HepG2 (cell line): ENCODE measurements at regions not wholly inside any gene's neighbourhood (a gene's known extent, or its start where the extent isn't known, plus 50 kb on each side); places are given as distances from the start of the nearest gene placed in this dataset.

Source experiments
- BCL6 ChIP-seq: IDR thresholded peaks from 2 replicates; pipeline ENCODE4 v1.6.1; 2016; ENCODE audit warnings: missing genetic modification reagents, missing compliant biosample characterization
- EP300 ChIP-seq, 3 experiments: sonication (generic) in 1 of 3; formaldehyde crosslinking in 1 of 3; IDR thresholded peaks; 2 replicates each; pipeline versions ENCODE4 v1.5.1 to v1.6.1; 2011 to 2020; ENCODE audit warnings: low read depth in 2 of 3, low read length in 2 of 3, borderline replicate concordance in 1 of 3, improper control_type of control experiment in 1 of 3, mild to moderate bottlenecking in 1 of 3, missing genetic modification reagents in 1 of 3, moderate library complexity in 1 of 3
- FOXA3 ChIP-seq: IDR thresholded peaks from 2 replicates; pipeline ENCODE4 v1.6.1; 2016; ENCODE audit warnings: missing genetic modification reagents, missing compliant biosample characterization
- FOXO1 ChIP-seq: sonication (generic); formaldehyde crosslinking; IDR thresholded peaks from 2 replicates; pipeline ENCODE4 v1.4.0; 2020; ENCODE audit warnings: missing genetic modification reagents
- SIX1 ChIP-seq: sonication (generic); formaldehyde crosslinking; IDR thresholded peaks from 2 replicates; pipeline ENCODE4 v1.4.0; 2020; ENCODE audit warnings: missing genetic modification reagents, borderline replicate concordance
- SMAD1 ChIP-seq: sonication (generic); formaldehyde crosslinking; IDR thresholded peaks from 2 replicates; pipeline ENCODE4 v1.4.0; 2020; ENCODE audit warnings: missing genetic modification reagents, low read depth, mild to moderate bottlenecking, borderline replicate concordance
- SMAD3 ChIP-seq: sonication (generic); formaldehyde crosslinking; IDR thresholded peaks from 2 replicates; pipeline ENCODE4 v1.4.0; 2020; ENCODE audit warnings: missing genetic modification reagents
- SMARCC2 ChIP-seq: fragments of 450-650 bp; IDR thresholded peaks from 2 replicates; pipeline ENCODE4 v1.6.1; 2017; ENCODE audit warnings: antibody characterized with exemption, mild to moderate bottlenecking
- SPEN ChIP-seq: sonication (generic); formaldehyde crosslinking; IDR thresholded peaks from 2 replicates; pipeline ENCODE4 v1.5.1; 2020; ENCODE audit warnings: low read depth, mild to moderate bottlenecking, missing genetic modification reagents
- ZFYVE20 ChIP-seq: sonication (generic); formaldehyde crosslinking; IDR thresholded peaks from 2 replicates; pipeline ENCODE4 v1.8.0; 2023; ENCODE audit warnings: low read depth, mild to moderate bottlenecking, moderate library complexity, missing genetic modification reagents, borderline replicate concordance
- ZNF451 ChIP-seq: sonication (generic); formaldehyde crosslinking; IDR thresholded peaks from 2 replicates; pipeline ENCODE4 v1.5.0; 2020; ENCODE audit warnings: mild to moderate bottlenecking, missing genetic modification reagents
- ZNF7 ChIP-seq: IDR thresholded peaks from 2 replicates; pipeline ENCODE4 v1.6.1; 2016; ENCODE audit warnings: missing biosample characterization, missing genetic modification reagents
- ZNF780A ChIP-seq: sonication (generic); formaldehyde crosslinking; IDR thresholded peaks from 2 replicates; pipeline ENCODE4 v1.8.0; 2022; ENCODE audit warnings: mild to moderate bottlenecking, missing genetic modification reagents, moderate library complexity
- TF ChIP-seq, protein P1 (sequence below): sonication (generic); formaldehyde crosslinking; IDR thresholded peaks from 2 replicates; pipeline ENCODE4 v1.4.0; 2020; ENCODE audit warnings: mild to moderate bottlenecking, missing genetic modification reagents, borderline replicate concordance
- TF ChIP-seq, protein P2 (sequence below): sonication (generic); formaldehyde crosslinking; IDR thresholded peaks from 2 replicates; pipeline ENCODE4 v1.9.0; 2021; ENCODE audit warnings: mild to moderate bottlenecking, missing genetic modification reagents

DNA sequence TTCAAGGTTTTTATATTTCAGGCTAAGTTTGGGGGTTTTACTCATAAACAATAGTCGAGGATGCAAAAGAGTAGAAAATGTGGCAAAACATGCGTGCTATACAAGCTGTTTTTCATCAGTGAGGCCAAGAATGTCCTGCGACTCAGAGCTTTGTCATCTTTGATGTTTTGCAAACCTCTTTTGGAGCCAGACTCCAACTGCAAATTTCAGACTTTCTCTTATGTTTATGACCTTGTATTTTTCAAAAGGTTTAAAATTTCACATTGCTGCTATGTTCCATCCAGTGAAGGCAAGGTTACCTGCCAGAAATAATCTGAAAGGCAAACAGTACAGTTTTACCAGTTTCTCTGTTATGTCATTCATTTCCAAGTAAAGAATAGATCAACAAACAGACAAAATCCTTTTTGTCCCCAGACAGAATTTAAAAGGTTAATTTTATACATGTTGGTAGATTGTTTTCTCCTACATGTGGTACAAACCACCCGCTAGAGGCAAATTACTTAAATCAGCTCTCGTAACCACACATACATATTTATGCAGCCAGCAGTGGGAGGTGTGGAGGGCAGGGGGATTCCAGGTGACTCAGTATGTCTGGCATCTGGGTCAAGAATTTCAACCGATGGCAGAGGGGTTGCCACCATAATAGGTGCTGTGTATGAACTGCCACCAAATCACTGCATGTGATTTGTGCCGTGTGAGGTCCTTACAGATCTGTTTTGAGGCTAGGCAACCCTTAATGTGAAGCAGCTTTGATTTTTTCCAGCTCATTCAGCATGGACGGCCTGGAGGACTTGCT lies 119.8 kb upstream of the CPM start (continued):
- TF ChIP-seq SIX1 (CRISPR knock-in tag): peak; percentile 89
- no peak for TF ChIP-seq SMAD1
- TF ChIP-seq SPEN: no peak
- peak; percentile 51; the same call in 1 of the 2 replicates for TF ChIP-seq FOXO1 (CRISPR knock-in tag)
- TF ChIP-seq, protein P1, sequence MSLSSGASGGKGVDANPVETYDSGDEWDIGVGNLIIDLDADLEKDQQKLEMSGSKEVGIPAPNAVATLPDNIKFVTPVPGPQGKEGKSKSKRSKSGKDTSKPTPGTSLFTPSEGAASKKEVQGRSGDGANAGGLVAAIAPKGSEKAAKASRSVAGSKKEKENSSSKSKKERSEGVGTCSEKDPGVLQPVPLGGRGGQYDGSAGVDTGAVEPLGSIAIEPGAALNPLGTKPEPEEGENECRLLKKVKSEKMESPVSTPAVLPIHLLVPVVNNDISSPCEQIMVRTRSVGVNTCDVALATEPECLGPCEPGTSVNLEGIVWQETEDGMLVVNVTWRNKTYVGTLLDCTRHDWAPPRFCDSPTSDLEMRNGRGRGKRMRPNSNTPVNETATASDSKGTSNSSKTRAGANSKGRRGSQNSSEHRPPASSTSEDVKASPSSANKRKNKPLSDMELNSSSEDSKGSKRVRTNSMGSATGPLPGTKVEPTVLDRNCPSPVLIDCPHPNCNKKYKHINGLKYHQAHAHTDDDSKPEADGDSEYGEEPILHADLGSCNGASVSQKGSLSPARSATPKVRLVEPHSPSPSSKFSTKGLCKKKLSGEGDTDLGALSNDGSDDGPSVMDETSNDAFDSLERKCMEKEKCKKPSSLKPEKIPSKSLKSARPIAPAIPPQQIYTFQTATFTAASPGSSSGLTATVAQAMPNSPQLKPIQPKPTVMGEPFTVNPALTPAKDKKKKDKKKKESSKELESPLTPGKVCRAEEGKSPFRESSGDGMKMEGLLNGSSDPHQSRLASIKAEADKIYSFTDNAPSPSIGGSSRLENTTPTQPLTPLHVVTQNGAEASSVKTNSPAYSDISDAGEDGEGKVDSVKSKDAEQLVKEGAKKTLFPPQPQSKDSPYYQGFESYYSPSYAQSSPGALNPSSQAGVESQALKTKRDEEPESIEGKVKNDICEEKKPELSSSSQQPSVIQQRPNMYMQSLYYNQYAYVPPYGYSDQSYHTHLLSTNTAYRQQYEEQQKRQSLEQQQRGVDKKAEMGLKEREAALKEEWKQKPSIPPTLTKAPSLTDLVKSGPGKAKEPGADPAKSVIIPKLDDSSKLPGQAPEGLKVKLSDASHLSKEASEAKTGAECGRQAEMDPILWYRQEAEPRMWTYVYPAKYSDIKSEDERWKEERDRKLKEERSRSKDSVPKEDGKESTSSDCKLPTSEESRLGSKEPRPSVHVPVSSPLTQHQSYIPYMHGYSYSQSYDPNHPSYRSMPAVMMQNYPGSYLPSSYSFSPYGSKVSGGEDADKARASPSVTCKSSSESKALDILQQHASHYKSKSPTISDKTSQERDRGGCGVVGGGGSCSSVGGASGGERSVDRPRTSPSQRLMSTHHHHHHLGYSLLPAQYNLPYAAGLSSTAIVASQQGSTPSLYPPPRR (CRISPR knock-in tag): 0 out of 2 replicates have a peak, but pooled peaks have one; percentile 55
- TF ChIP-seq ZFYVE20 (CRISPR knock-in tag): no peak
- TF ChIP-seq FOXA3 (CRISPR knock-in tag): peak; percentile 65
- TF ChIP-seq, protein P2, sequence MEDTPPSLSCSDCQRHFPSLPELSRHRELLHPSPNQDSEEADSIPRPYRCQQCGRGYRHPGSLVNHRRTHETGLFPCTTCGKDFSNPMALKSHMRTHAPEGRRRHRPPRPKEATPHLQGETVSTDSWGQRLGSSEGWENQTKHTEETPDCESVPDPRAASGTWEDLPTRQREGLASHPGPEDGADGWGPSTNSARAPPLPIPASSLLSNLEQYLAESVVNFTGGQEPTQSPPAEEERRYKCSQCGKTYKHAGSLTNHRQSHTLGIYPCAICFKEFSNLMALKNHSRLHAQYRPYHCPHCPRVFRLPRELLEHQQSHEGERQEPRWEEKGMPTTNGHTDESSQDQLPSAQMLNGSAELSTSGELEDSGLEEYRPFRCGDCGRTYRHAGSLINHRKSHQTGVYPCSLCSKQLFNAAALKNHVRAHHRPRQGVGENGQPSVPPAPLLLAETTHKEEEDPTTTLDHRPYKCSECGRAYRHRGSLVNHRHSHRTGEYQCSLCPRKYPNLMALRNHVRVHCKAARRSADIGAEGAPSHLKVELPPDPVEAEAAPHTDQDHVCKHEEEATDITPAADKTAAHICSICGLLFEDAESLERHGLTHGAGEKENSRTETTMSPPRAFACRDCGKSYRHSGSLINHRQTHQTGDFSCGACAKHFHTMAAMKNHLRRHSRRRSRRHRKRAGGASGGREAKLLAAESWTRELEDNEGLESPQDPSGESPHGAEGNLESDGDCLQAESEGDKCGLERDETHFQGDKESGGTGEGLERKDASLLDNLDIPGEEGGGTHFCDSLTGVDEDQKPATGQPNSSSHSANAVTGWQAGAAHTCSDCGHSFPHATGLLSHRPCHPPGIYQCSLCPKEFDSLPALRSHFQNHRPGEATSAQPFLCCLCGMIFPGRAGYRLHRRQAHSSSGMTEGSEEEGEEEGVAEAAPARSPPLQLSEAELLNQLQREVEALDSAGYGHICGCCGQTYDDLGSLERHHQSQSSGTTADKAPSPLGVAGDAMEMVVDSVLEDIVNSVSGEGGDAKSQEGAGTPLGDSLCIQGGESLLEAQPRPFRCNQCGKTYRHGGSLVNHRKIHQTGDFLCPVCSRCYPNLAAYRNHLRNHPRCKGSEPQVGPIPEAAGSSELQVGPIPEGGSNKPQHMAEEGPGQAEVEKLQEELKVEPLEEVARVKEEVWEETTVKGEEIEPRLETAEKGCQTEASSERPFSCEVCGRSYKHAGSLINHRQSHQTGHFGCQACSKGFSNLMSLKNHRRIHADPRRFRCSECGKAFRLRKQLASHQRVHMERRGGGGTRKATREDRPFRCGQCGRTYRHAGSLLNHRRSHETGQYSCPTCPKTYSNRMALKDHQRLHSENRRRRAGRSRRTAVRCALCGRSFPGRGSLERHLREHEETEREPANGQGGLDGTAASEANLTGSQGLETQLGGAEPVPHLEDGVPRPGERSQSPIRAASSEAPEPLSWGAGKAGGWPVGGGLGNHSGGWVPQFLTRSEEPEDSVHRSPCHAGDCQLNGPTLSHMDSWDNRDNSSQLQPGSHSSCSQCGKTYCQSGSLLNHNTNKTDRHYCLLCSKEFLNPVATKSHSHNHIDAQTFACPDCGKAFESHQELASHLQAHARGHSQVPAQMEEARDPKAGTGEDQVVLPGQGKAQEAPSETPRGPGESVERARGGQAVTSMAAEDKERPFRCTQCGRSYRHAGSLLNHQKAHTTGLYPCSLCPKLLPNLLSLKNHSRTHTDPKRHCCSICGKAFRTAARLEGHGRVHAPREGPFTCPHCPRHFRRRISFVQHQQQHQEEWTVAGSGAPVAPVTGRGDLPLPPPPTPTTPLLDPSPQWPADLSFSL: 0 out of 2 replicates have a peak, but pooled peaks have one; percentile 22
- no peak for TF ChIP-seq ZNF780A (CRISPR knock-in tag)
- TF ChIP-seq EP300 (IDR thresholded peaks at IDR 0.05; ENCODE audit: low read depth in 2 of 2, low read length in 2 of 2): peak in 1 of 2 experiments; percentile 80; a peak in 2 of 4 replicates
- no peak for TF ChIP-seq EP300 (CRISPR knock-in tag; IDR thresholded peaks at IDR 0.05; ENCODE audit: borderline replicate concordance)
- peak; percentile 70 for TF ChIP-seq BCL6 (CRISPR knock-in tag)
- no peak for TF ChIP-seq ZNF451
- TF ChIP-seq SMARCC2: no peak
- peak; percentile 50 for TF ChIP-seq SMAD3 (CRISPR knock-in tag)
- TF ChIP-seq ZNF7 (CRISPR knock-in tag): peak; percentile 59; the same call in 1 of the 2 replicates
